DMS53 (cell line): ENCODE measurements at regions not wholly inside any gene's neighbourhood (a gene's known extent, or its start where the extent isn't known, plus 50 kb on each side); places are given as distances from the start of the nearest gene placed in this dataset.

ENCODE experiments used
- DNase-seq: peaks from one replicate; lab custom pipeline; 2025; lab: John Stamatoyannopoulos, UW

GRCh38 chr5:122721127-122721526, 53.8 kb upstream of the SNX2 start:
- DNase-seq: no peak

- no peak for DNase-seq
Measured at GRCh38 chr5:122722341-122722740, 52.5 kb upstream of the SNX2 start.

GRCh38 chr5:122723606-122724352, 51.1 kb upstream of the SNX2 start:
- no peak for DNase-seq
